Sigmoid colon (tissue), 4 donors: ENCODE measurements at regions not wholly inside any gene's neighbourhood (a gene's known extent, or its start where the extent isn't known, plus 50 kb on each side); places are given as distances from the start of the nearest gene placed in this dataset.

Source experiments
- CTCF ChIP-seq, 4 experiments: fragments of 450-650 bp in 3 of 4; fragments of 200-600 bp in 1 of 4; IDR thresholded peaks; one replicate each; pipeline ENCODE4 v1.5.1; 2016 to 2019; ENCODE audit warnings: antibody characterized with exemption in 4 of 4, mild to moderate bottlenecking in 3 of 4, moderate library complexity in 2 of 4
- POLR2AphosphoS5 ChIP-seq, 4 donors: sonication (generic); formaldehyde crosslinking; IDR thresholded peaks; one replicate each; pipeline ENCODE4 v1.6.1; 2017; ENCODE audit warnings: antibody characterized with exemption in 4 of 4

DNA sequence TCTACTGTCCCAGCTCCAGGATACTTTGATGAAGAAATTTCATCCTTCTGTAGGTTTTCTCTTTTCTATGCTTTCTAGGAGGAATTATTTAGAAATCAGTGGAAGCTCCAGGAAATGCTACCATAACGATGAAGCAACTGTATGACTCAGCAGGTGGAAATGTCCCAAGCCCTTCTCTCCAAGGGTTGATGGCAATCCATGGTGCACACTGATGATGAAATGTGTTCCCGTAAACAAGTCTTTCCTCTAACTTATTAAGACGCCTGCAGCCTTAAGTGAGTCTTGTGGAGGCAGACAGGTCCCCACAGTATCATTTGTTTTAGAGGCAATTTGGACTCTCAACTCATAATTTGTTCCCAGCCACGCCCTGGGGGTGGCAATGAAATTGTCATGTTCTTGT, 777.6 kb upstream of the SOX11 start:
- TF ChIP-seq CTCF (IDR thresholded peaks at IDR 0.05) = no peak
- TF ChIP-seq POLR2AphosphoS5 (IDR thresholded peaks at IDR 0.05) = no peak
